GM19351 (cell line): ENCODE measurements at regions not wholly inside any gene's neighbourhood (a gene's known extent, or its start where the extent isn't known, plus 50 kb on each side); places are given as distances from the start of the nearest gene placed in this dataset.
"Not testable (repeated sequence)": the region's sequence is repeated elsewhere in the genome, so short reads cannot be mapped to it uniquely, and the experiment has no call there.

Source experiments
- ATAC-seq: cut with Tn5 transposase; IDR thresholded peaks from one replicate; pipeline ENCODE4 v1.9.1; 2021; ENCODE audit warnings: mild to moderate bottlenecking, moderate library complexity; ENCODE audit not compliant: unreplicated experiment

DNA sequence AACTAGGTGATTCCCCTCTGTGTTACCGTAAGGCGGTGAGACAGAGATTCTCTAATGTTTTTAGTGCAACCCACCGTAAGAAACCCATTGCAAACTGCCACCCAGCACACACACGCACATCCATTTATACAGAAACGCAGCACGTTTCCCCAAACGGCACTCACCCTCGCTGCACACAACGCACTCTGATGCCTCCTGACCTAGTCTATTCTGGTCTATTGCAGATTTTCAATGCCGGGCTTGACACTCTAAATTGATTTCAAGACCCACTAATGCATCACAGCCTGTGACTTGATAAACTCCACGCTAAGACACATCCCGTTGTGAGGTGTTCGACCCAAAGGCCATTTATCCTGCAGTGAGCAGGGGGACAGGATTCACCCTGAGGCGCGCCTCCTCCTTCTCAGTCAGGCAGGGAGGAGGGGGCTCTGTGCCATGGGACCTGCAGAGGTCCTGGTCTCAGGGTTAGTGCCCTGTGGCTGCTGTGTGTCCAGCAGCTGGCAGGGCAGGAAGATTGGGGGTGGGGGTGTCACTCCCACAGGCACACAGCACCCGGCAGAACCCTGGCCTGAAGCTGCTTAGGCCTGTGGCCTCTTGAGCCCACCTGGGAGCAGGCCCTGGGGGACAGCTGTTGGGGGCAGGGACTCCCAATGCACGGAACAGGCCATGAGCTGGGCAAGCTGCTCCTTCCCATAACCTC, 335.6 kb downstream of the PREX1 start:
- no peak for ATAC-seq

DNA sequence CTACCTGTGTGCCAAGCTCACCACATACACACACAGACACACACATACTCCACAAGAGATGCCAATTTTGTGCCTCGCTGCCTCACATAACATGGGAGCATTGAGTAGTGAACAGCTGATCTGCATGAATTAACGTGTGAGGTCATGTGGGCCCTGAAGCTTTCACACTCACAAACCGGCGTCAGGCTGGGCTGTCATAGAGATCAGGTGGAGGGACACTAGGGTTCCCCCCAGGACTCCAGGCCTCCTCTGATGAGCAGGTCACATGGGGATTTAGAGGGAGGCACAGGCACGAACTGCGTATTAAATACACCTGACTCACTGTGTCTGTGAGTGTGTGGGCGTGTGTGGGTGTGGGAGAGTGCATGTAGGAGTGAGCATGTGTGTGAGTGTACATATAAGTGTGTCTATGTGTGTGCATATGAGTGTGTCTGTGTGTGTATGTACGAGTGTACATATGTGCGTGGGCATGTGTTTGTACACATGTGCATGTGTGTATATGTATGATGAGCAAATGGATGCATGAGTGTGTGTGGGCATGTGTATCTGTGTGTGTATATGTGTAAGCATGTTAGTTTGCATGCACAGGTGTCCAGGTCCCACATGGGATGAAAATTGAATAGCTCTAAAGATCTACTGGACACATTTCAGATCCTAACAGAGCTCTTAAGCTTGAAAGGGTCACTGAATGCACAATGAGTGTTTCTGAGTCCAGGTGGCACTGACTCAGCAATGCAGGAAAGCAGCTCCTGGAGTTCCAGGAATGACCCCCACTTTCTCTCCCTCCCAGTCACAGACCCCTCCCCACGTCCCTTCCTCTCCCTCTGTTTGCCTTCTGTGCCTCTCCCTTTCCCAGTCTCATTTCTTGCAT, 336.6 kb downstream of the PREX1 start:
- ATAC-seq, result no peak

DNA sequence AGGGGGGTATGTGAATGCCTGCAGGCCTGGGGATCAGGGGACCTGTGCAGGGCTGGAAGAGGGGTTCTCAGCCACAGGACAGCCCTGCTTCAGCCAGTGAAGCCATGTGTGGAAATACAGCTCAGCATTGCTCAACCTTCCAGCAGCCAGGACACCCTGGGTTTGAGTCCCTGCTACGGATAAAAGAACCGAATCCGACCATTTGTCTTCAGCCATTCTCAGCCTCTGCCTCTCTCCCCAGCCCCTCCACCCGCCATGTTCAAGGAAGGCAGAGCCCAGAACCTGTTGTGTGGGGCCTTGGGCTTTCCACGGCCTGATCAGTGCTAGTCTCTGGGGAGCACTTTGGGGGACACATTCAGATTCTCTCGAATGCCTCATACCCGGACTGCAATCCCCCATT, 337.5 kb downstream of the PREX1 start:
- not testable (repeated sequence) for ATAC-seq

DNA sequence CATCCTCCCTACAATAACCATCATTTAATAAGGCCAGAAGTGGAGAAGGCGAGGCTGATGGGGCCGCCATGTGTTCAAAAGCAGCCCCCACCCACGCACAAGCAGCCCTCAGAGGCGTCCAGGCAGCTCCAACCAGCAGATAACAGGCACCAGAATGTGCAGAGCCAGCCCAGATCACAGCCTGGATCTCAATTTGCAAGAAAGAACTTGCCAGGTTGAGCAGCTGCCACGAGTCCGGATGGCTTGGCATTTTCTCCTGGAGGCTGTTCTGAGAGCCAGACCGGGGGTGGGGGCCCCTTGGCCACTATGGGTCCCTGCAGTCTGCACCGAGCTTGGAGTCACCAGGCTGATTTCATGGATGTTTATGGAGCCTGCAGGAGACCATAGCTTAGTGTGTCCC, 338.1 kb downstream of the PREX1 start:
- ATAC-seq, result peak; percentile 28

DNA sequence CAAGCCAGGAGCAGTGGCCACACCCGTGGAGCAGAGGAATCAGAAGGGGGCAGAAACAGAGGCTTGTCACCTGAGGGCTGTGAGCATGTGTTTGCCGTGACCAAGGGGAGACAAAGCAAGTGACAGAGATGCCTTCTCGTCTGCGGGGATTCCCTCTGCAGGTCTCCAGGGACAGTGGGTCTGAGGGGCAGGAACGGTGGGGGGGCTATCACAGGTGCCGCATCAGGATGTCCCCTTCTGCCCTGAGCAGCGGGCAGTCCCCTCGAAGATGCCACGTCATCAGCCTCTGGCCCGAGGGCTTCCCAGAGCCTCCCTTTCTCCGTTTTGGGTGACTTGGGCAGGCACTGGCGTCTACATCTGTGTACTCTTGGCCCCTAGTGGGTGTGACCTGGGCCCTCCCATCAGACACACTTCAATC, 338.7 kb downstream of the PREX1 start:
- peak; percentile 50 for ATAC-seq

DNA sequence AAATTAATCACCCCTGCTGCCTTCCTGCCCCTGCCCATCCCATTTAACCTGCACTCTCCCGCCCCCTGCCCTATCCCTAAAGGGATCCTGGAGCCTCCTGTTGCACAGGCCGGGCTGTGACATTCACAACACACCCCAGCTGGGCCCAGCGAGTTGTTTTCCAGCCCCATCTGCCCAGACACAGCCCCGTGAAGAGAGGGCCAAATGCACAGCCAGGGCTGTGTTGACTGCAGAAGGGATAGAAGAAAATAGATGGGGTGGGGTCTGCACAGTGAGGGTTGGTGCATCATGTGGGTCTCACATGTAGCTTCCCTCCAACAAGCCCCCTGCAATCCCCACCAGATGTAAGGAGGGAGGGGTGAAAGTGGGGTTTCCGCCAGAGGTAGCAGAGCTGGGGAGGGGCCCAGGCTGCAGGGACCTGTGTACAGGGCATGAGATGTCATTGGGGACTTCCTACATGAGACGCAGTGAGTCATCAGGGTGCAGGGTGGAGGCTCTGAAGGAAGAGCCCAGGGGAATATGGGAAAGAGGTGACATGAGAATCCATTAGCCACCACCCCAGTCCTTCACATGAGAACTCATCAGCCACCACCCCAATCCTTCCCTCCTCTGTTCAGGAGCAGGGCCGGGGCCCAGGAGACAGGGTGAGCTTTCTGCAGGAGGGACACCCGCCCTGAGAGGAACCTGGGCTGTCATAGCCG, 339.3 kb downstream of the PREX1 start:
- ATAC-seq, result peak; percentile 51

DNA sequence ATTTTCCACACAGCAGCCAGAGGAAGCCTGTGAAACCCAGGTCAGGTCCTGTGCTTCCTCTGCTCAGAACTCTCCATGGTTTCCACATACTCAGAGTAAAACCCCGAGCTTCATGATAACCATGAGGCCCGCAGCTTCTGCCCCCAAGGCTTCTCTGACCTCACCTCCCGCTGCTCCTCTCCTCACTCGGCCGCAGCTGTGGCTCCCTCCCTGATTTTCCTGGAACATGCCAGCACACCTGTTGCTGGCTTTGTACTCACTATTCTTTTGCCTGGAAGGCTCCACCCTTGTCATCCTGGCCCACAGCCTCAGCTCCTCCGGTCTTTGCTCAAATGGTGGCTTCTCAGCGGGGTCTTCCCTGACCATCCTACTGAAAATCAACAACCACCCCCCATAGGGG, 341.7 kb downstream of the PREX1 start:
- ATAC-seq, result no peak

DNA sequence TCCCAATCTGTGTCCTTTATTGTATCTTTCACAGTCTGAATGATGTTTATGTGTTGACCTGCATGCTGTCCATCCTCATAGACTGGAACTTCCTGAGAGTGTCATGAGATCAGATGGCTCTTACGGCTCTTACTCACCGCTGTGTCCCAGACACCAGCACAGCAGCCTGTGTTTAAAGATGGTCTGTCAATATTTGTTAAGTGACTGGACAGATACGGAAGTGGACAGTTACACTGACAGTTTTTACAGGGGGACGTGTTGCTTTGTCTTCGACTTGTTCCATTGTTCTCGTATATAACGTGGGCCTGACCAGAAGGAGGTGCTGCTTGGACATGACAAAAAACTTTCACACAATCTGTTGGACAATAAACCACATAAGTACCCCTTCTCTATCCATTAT, 342.6 kb downstream of the PREX1 start:
- ATAC-seq, result not testable (repeated sequence)

DNA sequence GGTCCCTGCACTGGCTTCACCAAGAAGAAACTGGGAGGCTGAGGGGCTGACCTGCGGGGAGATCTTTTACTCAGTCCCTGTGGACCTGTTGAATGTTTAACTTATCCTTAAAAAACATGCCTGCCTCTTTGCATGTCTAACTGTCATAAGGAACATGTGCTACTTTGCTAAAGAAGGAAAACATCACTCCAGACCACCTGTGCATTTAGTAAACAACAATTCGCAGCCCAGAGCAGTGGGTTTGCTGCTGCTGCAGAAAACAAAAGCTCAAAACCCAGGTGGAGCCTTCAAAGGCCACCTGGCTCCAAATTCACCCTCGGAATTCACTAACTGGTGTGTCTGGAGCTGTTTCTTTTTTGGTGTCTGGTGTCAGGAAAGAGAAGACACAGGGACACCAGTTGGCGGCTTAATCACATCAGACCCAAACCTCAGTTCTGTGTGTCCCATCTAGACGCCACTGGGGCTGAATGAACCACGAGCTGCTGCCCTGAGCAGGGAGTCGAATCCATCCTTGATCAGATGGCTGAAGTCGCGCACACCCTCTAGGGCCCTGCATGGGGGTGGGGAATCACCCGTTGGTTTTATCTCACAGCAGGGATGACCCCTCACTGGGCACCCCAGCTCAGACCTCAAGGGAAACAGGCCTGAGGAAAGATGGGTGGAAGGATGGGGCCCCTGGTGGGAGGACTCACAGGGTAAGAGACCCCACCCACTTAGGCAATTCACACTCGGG, 344.3 kb downstream of the PREX1 start:
- no peak for ATAC-seq

DNA sequence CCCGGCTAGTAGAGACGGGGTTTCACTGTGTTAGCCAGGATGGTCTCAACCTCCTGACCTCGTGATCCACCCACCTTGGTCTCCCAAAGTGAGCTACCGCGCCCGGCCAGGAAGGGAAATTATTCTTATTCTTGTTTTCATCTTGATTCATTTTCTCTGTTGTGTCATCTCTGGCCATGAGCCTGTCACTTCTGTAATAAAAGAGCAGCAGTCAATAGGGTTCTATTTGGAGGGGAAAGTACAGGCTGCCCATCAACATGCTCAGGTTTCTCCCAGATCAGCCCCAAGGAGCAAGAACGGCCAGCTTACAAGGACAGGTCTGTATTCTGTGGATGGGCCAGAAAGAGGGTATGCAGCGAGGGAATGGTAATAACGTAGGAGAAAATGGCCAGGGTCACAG, 345.0 kb downstream of the PREX1 start:
- ATAC-seq, result no peak

DNA sequence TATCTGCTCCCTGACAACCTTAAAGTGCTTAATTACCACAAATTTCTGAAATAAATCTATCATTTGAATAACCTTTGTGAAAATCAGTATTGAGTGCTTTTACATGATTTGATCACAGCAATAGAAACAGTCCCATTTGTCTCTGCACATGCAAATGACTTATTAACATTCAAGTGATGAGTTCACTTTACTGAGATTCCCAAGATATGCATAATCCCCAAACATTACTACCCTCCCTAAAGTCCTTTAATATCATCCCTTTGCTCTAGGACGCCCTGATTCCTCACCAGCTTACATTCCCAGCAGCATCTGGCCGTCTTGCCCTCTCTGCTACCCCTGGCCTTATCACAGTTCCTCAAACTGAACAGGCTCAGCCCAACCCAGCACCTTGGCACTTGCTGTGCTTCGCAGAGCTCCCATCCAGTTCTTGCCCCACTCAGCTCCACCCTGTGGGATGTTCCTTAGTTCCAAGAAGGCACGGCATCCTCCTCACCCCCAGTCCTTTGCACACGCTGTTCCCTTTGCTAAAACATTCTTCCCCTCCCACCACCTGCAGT, 347.5 kb downstream of the PREX1 start:
- no peak for ATAC-seq

DNA sequence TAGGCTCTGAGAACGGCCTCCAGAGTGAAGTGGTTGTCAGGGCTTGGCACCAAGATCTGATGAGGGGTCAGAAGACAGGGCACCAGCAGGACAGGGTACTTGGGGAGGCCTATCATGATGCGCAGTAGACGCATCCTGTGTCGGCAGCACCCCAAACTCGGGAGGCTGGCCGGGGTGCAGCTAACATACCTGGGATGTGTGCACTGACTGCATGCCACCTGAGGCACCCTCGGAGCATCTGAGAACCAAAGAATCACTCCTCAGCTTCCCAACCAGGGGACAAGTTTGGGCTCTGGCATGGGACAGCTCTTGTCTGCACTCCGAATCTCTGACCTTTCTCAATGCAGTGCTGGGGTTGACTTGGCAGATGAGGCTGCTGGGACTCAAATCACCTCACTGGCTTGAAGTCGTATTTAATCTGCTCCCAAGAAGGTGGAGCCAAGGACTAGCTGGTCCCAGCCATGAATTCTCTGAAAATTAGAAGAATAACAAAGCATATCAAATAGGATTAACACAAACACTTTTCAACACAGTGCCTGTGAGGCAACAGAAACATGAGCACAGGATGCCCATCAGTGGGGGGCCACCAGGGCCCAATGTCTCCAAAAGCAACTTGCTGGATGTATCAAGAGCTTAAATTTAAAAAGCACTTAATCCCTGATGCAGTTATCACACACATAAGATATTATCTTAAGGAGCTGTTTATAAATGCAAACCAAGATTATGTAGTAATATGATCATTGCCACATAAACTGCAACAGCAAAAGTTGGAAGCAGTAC, 348.8 kb downstream of the PREX1 start:
- no peak for ATAC-seq

DNA sequence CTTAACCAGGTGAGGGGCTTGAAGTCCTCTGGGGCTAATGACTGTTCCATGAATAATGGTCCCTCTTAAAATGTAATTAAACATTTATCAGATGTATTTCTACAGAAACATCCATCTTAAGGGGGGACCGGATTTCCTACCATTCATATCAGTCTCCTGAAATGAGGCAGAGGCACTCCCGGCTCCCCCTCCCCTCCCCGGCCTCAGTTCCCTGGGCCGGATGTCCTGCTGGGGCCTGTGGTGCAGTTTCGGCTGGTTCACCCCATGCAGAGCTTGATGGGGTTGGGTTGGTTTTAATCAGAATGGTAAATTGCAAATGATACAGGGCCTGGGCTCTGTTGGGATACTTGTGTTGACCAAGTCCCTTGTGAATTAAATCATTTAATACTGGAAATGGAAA, 349.4 kb downstream of the PREX1 start:
- no peak for ATAC-seq

DNA sequence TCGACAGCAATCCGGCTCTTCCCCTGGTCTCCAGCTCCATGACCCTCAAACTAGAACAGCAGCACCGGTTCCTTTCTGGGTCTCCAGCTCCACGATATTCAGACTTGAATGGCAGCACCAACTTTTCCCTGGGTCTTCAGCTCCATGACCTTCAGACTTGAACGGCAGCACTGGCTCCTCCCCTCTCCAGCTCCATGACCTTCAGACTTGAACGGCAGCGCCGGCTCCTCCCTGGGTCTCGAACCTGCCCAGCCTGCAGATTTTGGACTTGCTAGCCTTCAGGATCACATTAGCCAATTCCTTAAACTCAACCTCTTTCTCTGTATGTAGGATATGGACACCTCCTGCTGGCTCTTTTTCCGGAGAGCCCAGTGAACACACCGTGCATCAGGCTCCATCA, 350.9 kb downstream of the PREX1 start:
- no peak for ATAC-seq

DNA sequence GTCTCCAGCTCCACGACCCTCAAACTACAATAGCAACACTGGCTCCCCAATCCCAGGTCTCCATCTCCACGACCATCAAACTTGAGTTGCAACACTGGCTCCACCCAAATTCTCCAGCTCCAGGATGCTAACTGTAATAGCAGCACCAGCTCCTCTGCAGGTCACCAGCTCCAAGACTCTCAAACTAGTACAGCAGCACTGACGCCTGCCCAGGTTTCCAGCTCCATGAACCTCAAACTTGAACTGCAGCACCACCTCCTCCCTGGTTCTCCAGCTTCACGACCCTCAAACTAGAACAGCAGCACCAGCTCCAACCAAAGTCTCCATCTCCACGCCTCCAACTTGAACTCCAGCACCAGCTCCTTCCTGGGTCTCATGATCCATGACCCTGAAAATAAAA, 353.8 kb downstream of the PREX1 start:
- no peak for ATAC-seq

DNA sequence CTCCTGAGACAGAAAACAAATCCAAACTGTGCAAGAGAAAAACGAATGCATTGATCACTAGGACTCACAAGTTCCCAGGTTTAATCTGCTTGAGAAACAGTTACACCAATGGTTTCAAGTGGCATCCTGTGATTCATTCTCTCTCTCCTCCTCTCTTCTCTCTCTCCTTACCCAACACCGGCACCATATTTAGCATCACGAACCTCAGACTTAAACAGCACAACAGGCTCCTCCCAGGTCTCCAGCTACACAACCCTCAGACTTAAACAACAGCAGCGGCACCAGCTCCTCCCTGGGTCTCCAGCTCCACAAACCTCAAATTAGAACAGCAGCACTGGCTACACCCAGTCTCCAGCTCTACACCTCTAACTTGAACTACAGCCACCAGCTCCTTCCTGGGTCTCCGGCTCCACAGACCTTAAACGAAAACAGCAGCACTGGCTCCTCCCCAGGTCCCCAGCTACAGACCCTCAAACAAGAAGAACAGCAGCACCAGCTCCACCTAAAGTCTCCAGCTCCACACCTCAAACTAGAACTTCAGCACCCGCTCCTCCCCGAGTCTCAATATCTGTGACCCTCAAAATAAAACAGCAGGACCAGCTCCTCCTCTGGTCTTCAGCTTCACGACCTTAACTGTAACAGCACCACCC, 355.9 kb downstream of the PREX1 start:
- ATAC-seq, result no peak

DNA sequence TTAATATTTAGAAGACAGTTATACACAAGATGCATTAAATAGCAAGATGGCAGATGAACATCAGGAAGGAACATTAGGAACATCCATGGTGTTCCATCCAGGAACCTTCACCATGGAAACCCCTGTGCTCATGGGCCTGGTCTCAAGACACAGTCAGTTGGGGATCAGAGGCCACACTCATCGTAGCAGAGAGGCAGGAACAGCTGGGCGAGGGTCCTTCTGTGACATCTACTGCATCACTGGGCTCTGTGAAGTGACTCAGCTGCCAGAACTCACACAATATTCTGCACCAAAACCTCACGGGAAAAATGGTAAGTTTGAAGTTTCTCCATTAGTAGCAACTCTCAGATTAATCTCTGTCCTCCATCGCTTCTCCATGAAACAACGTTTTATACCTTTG, 356.6 kb downstream of the PREX1 start:
- no peak for ATAC-seq

DNA sequence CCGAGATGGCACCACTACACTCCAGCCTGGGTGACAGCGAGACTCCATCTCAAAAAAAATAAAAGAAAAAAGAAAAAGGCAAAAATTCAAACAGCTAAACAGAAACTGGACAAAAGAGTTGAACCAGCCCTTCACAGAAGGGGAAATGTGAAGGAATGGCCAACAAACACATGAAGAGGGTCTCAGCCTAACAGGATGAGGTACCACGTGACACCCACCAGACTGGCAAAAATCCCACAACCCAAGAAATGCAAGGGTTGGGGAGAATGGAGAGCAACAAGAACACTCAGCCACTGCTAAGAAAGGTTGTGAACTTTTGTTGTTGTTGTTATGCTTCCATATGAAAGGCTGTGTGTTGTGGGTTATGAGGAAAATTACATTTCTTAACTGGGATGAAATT, 357.7 kb downstream of the PREX1 start:
- ATAC-seq, result no peak

DNA sequence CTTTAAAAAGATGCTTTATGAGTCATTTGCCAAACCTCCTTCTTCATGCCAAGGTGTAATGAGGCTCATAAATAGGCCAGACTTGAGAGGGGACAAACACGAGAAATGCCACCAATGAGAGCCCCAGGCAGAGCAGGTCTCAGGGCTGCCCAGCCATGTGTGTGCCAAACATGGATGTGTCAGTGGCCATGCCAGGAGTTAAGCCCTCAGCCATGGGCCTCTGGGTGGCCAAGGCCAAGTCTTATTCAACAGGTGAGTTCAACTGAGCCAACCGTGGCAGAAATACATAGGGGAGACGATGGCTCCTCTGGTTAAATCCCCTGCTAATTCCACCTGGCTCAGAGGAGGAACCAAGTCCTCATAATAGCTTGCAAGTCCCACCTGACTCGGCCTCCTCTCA, 358.8 kb downstream of the PREX1 start:
- no peak for ATAC-seq

DNA sequence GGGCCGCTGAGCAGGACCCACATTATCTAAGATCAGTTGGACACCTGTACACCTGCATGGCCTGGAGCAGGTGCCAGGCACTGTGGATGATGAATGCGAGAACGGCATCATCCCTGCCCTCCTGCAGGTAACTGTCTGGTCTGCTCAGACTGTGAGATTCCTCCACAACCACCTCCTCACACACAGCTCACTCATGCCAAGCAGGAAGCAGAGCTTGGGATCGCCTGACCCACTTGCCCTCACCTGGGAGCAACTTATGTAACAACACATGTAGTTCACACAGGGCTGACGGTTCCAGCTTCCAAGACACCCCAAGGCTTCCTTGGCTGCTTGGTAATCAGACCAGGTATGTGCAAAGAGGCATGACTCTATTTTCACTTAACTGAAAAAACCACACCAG, 359.2 kb downstream of the PREX1 start:
- no peak for ATAC-seq
